Osteocyte (in vitro differentiated cells): ENCODE measurements at regions not wholly inside any gene's neighbourhood (a gene's known extent, or its start where the extent isn't known, plus 50 kb on each side); places are given as distances from the start of the nearest gene placed in this dataset.
A peak's percentile ranks its signal among the peaks of the same experiment; 100 is the strongest.

Experiments
- DNase-seq: peaks from one replicate; pipeline ENCODE4 v3.0.0; 2021; ENCODE audit warnings: mixed read lengths; ENCODE audit not compliant: unreplicated experiment; ENCODE audit errors: extremely low spot score
- H3K27ac Mint-ChIP-seq: one replicate; pipeline ENCODE4 v1.8.0; 2021; ENCODE audit warnings: mild to moderate bottlenecking, mixed read lengths; ENCODE audit not compliant: unreplicated experiment
- H3K27me3 Mint-ChIP-seq: one replicate; pipeline ENCODE4 v1.8.0; 2021; ENCODE audit warnings: mixed read lengths; ENCODE audit not compliant: unreplicated experiment
- H3K36me3 Mint-ChIP-seq: one replicate; pipeline ENCODE4 v1.8.0; 2021; ENCODE audit warnings: mixed read lengths; ENCODE audit not compliant: unreplicated experiment
- H3K4me1 Mint-ChIP-seq: one replicate; pipeline ENCODE4 v1.8.0; 2021; ENCODE audit warnings: mixed read lengths; ENCODE audit not compliant: unreplicated experiment
- H3K4me3 Mint-ChIP-seq: one replicate; pipeline ENCODE4 v1.8.0; 2021; ENCODE audit warnings: mild to moderate bottlenecking, moderate library complexity, mixed read lengths; ENCODE audit not compliant: unreplicated experiment
- H3K9me3 Mint-ChIP-seq: one replicate; pipeline ENCODE4 v1.8.0; 2021; ENCODE audit warnings: mixed read lengths; ENCODE audit not compliant: unreplicated experiment
- TF ChIP-seq, protein P1 (sequence below): fragments of 200-600 bp; sonication (generic); IDR thresholded peaks from 2 replicates; pipeline ENCODE4 v1.5.0; 2021; ENCODE audit warnings: antibody characterized with exemption, mild to moderate bottlenecking, moderate library complexity

DNA sequence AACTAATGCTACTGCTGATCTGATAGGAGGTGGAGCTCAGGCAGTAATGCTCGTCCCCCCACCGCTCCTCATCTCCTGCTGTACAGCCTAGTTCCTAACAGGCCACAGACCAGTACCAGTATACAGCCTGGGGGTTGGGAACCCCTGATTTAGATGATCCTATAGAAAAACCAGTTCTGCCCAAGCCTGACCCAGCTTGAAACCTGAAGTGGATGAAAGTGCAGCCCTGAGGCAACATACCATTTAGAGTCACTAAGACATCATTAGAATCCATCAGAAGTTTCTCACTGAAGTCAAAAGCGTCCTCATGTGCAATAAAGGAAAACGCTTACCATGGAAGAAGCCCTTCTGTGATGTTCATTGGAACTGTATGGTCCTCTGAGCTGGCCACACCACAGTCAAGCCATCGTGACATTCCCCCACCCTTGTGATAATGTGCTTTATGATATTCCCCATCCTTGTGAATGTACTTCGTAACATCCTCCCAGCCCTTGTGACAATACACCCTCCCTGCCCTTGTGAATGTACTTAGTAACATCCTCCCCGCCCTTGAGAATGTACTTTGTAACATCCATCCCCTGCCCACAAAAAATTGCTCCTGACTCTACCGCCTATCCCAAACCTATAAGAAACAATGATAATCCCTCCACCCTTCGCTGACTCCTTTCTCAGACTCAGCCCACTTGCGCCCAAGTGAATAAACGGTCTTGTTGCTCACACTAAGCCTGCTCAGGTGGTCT lies 65.9 kb upstream of the HECTD2 start:
- Mint-ChIP-seq H3K4me3 (no peak overlapping the region), H3K36me3 (no peaks in the 10 kb centered on the region), H3K4me1 (peaks cover 37% of the 10 kb centered on the region), H3K27me3 (no peaks in the 10 kb centered on the region), H3K9me3 (peaks cover 4% of the 10 kb centered on the region), H3K27ac (no peak overlapping the region)
- TF ChIP-seq, protein P1, sequence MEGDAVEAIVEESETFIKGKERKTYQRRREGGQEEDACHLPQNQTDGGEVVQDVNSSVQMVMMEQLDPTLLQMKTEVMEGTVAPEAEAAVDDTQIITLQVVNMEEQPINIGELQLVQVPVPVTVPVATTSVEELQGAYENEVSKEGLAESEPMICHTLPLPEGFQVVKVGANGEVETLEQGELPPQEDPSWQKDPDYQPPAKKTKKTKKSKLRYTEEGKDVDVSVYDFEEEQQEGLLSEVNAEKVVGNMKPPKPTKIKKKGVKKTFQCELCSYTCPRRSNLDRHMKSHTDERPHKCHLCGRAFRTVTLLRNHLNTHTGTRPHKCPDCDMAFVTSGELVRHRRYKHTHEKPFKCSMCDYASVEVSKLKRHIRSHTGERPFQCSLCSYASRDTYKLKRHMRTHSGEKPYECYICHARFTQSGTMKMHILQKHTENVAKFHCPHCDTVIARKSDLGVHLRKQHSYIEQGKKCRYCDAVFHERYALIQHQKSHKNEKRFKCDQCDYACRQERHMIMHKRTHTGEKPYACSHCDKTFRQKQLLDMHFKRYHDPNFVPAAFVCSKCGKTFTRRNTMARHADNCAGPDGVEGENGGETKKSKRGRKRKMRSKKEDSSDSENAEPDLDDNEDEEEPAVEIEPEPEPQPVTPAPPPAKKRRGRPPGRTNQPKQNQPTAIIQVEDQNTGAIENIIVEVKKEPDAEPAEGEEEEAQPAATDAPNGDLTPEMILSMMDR = no peak
- DNase-seq = no peak

- Mint-ChIP-seq H3K4me1 (peaks cover 42% of the 10 kb centered on the region), H3K36me3 (no peaks in the 10 kb centered on the region), H3K27ac (no peak overlapping the region), H3K9me3 (peaks cover 4% of the 10 kb centered on the region), H3K27me3 (no peaks in the 10 kb centered on the region), H3K4me3 (no peak overlapping the region)
- DNase-seq = no peak
- TF ChIP-seq, protein P1 = no peak
Measured at GRCh38 chr10:91345716-91346115, 64.4 kb upstream of the HECTD2 start.

DNA sequence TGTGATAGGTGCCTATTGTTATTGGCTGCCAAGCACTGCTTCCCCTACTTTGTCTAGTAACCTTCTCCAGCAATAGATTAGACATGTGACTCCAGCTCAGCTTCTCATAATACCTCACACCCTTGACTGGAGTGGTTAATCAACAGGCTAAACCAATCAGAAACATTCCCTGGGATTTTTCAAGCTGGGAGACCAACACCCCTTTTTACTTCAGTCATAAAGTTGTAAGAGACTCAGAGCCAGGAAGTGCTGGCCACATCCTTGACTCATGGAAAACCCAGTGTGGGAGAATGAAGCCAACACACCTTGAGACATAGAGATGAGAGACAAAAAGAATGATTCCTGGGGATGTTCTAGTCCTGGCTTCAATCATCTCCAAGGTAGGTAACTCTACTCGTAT lies 62.6 kb upstream of the HECTD2 start:
- Mint-ChIP-seq H3K27ac (no peak overlapping the region), H3K4me3 (no peak overlapping the region), H3K36me3 (no peaks in the 10 kb centered on the region), H3K27me3 (no peaks in the 10 kb centered on the region), H3K9me3 (peaks cover 4% of the 10 kb centered on the region), H3K4me1 (peaks cover 40% of the 10 kb centered on the region)
- DNase-seq = no peak
- TF ChIP-seq, protein P1 = no peak

GRCh38 chr10:91349381-91349780 lies 60.8 kb upstream of the HECTD2 start:
- TF ChIP-seq, protein P1 = no peak
- Mint-ChIP-seq H3K4me1 (peaks cover 40% of the 10 kb centered on the region), H3K9me3 (peaks cover 4% of the 10 kb centered on the region), H3K27ac (peak overlapping the region; percentile 67), H3K36me3 (no peaks in the 10 kb centered on the region), H3K4me3 (no peak overlapping the region), H3K27me3 (no peaks in the 10 kb centered on the region)
- no peak for DNase-seq

DNA sequence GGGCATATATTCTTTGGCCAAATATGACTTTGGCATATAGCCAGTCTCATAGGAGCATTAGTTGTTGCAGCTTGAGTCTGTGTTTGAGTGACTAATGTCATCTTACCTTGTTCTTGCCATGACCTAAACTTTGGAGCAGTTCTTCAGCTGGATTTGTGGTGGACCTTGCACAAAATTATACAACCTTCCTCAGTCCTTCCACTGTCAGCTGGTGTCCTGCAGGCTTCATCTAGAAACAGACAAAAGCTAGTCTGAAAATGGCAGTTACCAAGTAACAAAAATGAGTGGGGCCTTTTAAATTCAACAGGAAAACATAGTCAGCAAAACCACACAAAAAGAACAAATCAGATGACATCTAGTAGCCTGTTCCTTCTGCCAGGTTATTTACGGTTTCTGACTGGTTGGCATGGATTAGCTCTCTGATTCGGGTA lies 59.5 kb upstream of the HECTD2 start:
- peak overlapping the region; percentile 54 for H3K27ac Mint-ChIP-seq
- DNase-seq = no peak
- TF ChIP-seq, protein P1 = no peak
- H3K4me1 Mint-ChIP-seq = peaks cover 36% of the 10 kb centered on the region
- H3K9me3 Mint-ChIP-seq = peaks cover 4% of the 10 kb centered on the region
- no peaks in the 10 kb centered on the region for H3K36me3 Mint-ChIP-seq
- no peak overlapping the region for H3K4me3 Mint-ChIP-seq
- no peaks in the 10 kb centered on the region for H3K27me3 Mint-ChIP-seq
